Psoas muscle (tissue), 7 donors: ENCODE measurements at regions not wholly inside any gene's neighbourhood (a gene's known extent, or its start where the extent isn't known, plus 50 kb on each side); places are given as distances from the start of the nearest gene placed in this dataset.

Experiments
- ATAC-seq, 4 donors: fragments of 200-7000 bp; cut with Tn5 transposase; one replicate each; pipeline ENCODE4 v1.9.1; 2020; ENCODE audit warnings: moderate library complexity in 3 of 4, mild to moderate bottlenecking in 2 of 4
- DNase-seq, 2 donors: peaks; one replicate each; pipeline ENCODE4 v3.0.0-alpha.2; 2020
- H3K27ac ChIP-seq: fragments of 200-600 bp; one replicate; pipeline ENCODE4 v1.8.0; 2022
- H3K27me3 ChIP-seq, 3 donors: fragments of 200-600 bp in 1 of 3; one replicate each; pipeline versions ENCODE4 v1.6.1 to v1.8.0; 2013 to 2022; ENCODE audit warnings: low read length in 2 of 3, mild to moderate bottlenecking in 2 of 3, moderate library complexity in 1 of 3; ENCODE audit not compliant: insufficient read depth in 3 of 3
- H3K36me3 ChIP-seq, 2 donors: fragments of 200-600 bp in 1 of 2; one replicate each; pipeline versions ENCODE4 v1.6.1 to v1.8.0; 2013 to 2022; ENCODE audit warnings: low read depth in 1 of 2, mild to moderate bottlenecking in 1 of 2, moderate library complexity in 1 of 2; ENCODE audit not compliant: insufficient read depth in 1 of 2
- H3K4me1 ChIP-seq: fragments of 200-600 bp; one replicate; pipeline ENCODE4 v1.8.0; 2022
- H3K4me3 ChIP-seq: fragments of 200-600 bp; one replicate; pipeline ENCODE4 v1.8.0; 2022; ENCODE audit warnings: mild to moderate bottlenecking
- H3K9me3 ChIP-seq: fragments of 200-600 bp; one replicate; pipeline ENCODE4 v1.8.0; 2022
- WGBS, 3 donors: extraction: QIAGEN DNeasy Blood & Tissue Kit; methylation state at CpG; one replicate each; pipeline versions ENCODE4 v1.1.6 to v1.1.7; 2013; 5-methylcytosine and 5-hydroxymethylcytosine counted together
- intact Hi-C, 2 donors: fragments of 100-400 bp; cut with DNase I; formaldehyde crosslinking; loops; one replicate each; pipeline versions ENCODE4 v1.11.0 to v1.14.2; 2022
- TF ChIP-seq, protein P1 (sequence below): fragments of 200-600 bp; IDR thresholded peaks from one replicate; pipeline ENCODE4 v1.8.0; 2022; ENCODE audit warnings: antibody characterized with exemption
- donor health status: healthy with polysubstance abuse.
- donor health status: DM: no; HTN: no; CAD: no; lungs with moderate emphysema.
- donor health status: Bipolar disorder and iron deficiency.
- donor health status: healthy.
- donor health status: DM: yes; HTN: yes; CAD: no.
- donor health status: DM: no; HTN: no; CAD: no.
- donor health status: DM: yes; HTN: yes; CAD: no.

DNA sequence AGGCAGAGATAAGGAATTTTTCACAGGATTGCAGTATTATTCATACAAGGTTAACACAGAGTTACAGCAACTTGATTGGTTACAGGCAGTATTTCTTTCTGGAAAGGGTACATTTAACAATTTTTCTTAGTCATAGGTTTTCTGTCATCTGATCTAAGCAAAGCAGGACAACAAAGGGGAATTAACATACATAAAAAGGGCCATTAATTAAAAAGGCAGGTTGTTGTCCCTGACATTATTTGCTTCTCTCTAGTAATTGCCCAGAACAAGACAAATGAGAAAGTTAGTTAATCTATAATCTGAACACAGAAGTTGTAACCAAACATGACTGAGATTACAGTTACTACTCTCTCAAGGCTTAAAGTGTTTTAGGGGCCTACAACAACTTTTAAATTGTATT is 291.4 kb upstream of the LRRTM4 start:
- H3K4me3 ChIP-seq: no peak overlapping the region
- H3K27ac ChIP-seq: no peak overlapping the region
- ATAC-seq (no peak), DNase-seq (no peak)
- H3K27me3 ChIP-seq: no peaks in the 10 kb centered on the region
- intact Hi-C loops: no loop called here
- H3K9me3 ChIP-seq: no peaks in the 10 kb centered on the region
- H3K4me1 ChIP-seq: no peaks in the 10 kb centered on the region
- TF ChIP-seq, protein P1, sequence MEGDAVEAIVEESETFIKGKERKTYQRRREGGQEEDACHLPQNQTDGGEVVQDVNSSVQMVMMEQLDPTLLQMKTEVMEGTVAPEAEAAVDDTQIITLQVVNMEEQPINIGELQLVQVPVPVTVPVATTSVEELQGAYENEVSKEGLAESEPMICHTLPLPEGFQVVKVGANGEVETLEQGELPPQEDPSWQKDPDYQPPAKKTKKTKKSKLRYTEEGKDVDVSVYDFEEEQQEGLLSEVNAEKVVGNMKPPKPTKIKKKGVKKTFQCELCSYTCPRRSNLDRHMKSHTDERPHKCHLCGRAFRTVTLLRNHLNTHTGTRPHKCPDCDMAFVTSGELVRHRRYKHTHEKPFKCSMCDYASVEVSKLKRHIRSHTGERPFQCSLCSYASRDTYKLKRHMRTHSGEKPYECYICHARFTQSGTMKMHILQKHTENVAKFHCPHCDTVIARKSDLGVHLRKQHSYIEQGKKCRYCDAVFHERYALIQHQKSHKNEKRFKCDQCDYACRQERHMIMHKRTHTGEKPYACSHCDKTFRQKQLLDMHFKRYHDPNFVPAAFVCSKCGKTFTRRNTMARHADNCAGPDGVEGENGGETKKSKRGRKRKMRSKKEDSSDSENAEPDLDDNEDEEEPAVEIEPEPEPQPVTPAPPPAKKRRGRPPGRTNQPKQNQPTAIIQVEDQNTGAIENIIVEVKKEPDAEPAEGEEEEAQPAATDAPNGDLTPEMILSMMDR: no peak
- no peaks in the 10 kb centered on the region for H3K36me3 ChIP-seq

DNA sequence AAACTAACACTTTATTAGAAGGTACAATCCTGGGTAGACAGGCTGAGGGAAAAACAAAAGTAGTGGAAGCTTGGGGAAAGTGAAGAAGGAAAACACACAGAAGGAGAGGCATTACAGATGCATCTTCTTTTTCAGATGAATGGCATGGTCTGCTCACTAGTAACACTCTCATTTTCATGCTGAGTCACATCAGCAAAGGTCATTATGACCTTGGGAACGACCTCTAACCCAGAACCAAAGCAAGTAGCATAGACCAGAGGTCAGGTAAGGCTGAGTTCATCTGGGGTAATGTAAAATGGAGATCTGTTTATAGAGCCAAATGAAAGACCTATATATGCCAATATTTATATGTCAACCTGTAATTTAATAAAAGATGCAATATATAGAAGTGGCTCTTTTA is 294.4 kb upstream of the LRRTM4 start:
- Histone ChIP-seq H3K36me3 (no peaks in the 10 kb centered on the region), H3K27ac (no peak overlapping the region), H3K4me3 (no peak overlapping the region), H3K9me3 (no peaks in the 10 kb centered on the region), H3K4me1 (no peaks in the 10 kb centered on the region), H3K27me3 (no peaks in the 10 kb centered on the region)
- WGBS, 3 donors: 20 to 25% (median 21%) methylated on average over 1 of the region's 1 CpG
- ATAC-seq (no peak), DNase-seq (no peak)
- intact Hi-C loops: no loop called here
- TF ChIP-seq, protein P1: no peak

DNA sequence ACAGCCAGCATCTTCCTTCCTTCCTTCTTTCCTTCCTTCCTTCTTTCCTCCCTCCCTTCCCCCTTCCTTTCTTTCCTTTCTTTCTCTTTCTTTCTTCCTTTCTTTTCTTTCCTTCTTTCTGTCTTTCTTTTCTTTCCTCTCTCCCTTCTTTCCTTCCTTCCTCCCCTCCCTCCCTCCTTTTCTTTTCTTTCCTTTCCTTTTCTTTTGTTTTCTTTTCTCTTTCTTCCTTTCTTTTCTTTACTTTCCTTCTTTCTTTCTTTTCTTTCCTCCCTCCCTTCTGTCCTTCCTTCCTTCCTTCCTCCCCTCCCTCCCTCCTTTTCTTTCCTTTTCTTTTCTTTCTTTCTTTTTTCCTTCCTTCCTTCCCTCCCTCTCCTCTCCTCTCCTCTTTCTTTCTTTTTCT is 296.0 kb upstream of the LRRTM4 start:
- H3K27ac ChIP-seq: no peak overlapping the region
- TF ChIP-seq, protein P1: no peak
- no peak overlapping the region for H3K4me3 ChIP-seq
- no peaks in the 10 kb centered on the region for H3K36me3 ChIP-seq
- no peak for DNase-seq
- H3K4me1 ChIP-seq: no peaks in the 10 kb centered on the region
- no peaks in the 10 kb centered on the region for H3K9me3 ChIP-seq
- ATAC-seq: no peak
- intact Hi-C loops: no loop called here
- no peaks in the 10 kb centered on the region for H3K27me3 ChIP-seq

DNA sequence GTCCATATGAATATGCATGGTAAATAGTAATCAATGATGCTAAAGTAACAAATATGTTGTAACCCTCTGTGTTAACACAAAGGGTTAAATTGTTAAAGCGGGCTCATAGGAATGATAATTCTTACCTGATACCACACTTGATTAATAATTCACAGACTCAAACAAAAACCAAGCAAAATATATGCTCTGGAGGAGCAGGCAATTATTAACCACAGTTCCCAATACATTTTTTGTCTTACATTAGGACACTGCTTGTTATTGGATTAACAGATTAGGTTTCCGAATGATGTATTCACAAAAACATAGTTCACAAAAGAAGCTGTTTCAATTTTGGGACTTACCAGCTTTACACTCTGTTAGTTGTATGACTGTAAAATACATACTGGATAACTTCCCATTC is 300.9 kb upstream of the LRRTM4 start:
- no peak for DNase-seq
- TF ChIP-seq, protein P1: no peak
- Histone ChIP-seq H3K4me1 (no peaks in the 10 kb centered on the region), H3K27ac (no peak overlapping the region), H3K36me3 (no peaks in the 10 kb centered on the region), H3K27me3 (no peaks in the 10 kb centered on the region), H3K4me3 (no peak overlapping the region), H3K9me3 (no peaks in the 10 kb centered on the region)
- no peak for ATAC-seq
- 76 to 91% (median 83%) methylated on average over 2 of the region's 2 CpGs for WGBS, 3 donors
- intact Hi-C loops: no loop called here

DNA sequence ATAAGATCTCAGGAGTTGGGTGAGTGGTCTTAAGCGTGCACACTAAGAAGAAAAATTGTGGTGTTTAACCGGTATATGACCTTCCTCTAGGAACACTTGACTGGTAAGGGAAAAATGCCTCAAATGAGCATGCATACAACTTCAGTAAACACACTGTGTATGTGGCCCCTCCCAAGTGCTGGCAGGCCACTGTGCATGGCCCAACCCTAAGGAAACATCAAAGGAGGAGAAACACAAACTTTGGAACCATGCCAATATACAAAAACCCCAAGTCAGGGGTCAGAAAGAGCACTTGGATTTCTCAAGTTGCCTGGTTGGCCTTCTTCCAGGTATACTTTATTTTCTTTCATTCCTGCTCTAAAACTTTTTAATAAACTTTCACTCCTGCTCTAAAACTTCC is 308.9 kb upstream of the LRRTM4 start:
- 81 to 87% (median 86%) methylated on average over 2 of the region's 2 CpGs for WGBS, 3 donors
- Histone ChIP-seq H3K27ac (no peak overlapping the region), H3K4me1 (no peaks in the 10 kb centered on the region), H3K27me3 (no peaks in the 10 kb centered on the region), H3K9me3 (peaks cover 6% of the 10 kb centered on the region), H3K36me3 (no peaks in the 10 kb centered on the region), H3K4me3 (no peak overlapping the region)
- DNase-seq (no peak), ATAC-seq (no peak)
- intact Hi-C loops: no loop called here
- TF ChIP-seq, protein P1: no peak
